Fibroblast of mammary gland (primary cell): ENCODE measurements at regions not wholly inside any gene's neighbourhood (a gene's known extent, or its start where the extent isn't known, plus 50 kb on each side); places are given as distances from the start of the nearest gene placed in this dataset.
"Not testable (repeated sequence)": the region's sequence is repeated elsewhere in the genome, so short reads cannot be mapped to it uniquely, and the experiment has no call there.

Source experiments
- DNase-seq: peaks from one replicate; pipeline ENCODE4 v3.0.0-alpha.2; 2010; ENCODE audit warnings: low read depth
- H3K4me3 ChIP-seq: 2 replicates; pipeline ENCODE4 v1.5.1; 2011; ENCODE audit warnings: low read depth, mild to moderate bottlenecking, low read length, moderate library complexity; ENCODE audit not compliant: control insufficient read depth
- CTCF ChIP-seq: conservative IDR thresholded peaks from 2 replicates; pipeline ENCODE4 v1.5.1; 2011; ENCODE audit warnings: low read depth, low read length, inconsistent platforms; ENCODE audit not compliant: control insufficient read depth, insufficient read depth

GRCh38 chr7:52352013-52352981 lies 683.1 kb upstream of the POM121L12 start:
- no peak overlapping the region for H3K4me3 ChIP-seq
- no peak for TF ChIP-seq CTCF
- DNase-seq, result no peak

GRCh38 chr7:52344015-52344414 lies 691.4 kb upstream of the POM121L12 start:
- no peak overlapping the region for H3K4me3 ChIP-seq
- no peak for TF ChIP-seq CTCF
- DNase-seq, result no peak

- DNase-seq, result no peak
- TF ChIP-seq CTCF, result no peak
- H3K4me3 ChIP-seq, result no peak overlapping the region
Observed at GRCh38 chr7:52340067-52340466, 695.4 kb upstream of the POM121L12 start.

GRCh38 chr7:52328328-52328727 lies 707.1 kb upstream of the POM121L12 start:
- not testable (repeated sequence) for DNase-seq, H3K4me3 ChIP-seq

GRCh38 chr7:52325237-52325636 lies 710.2 kb upstream of the POM121L12 start:
- TF ChIP-seq CTCF, result no peak
- DNase-seq, result no peak
- no peak overlapping the region for H3K4me3 ChIP-seq

GRCh38 chr7:52323202-52323746 lies 712.2 kb upstream of the POM121L12 start:
- no peak for DNase-seq
- no peak for TF ChIP-seq CTCF

GRCh38 chr7:52320610-52321009 lies 714.8 kb upstream of the POM121L12 start:
- no peak for TF ChIP-seq CTCF
- no peak for DNase-seq
- no peak overlapping the region for H3K4me3 ChIP-seq

More at GRCh38 chr7:52323202-52323746, 712.2 kb upstream of the POM121L12 start:
- H3K4me3 ChIP-seq, result no peak overlapping the region
